A549 (cell line): ENCODE measurements at regions not wholly inside any gene's neighbourhood (a gene's known extent, or its start where the extent isn't known, plus 50 kb on each side); places are given as distances from the start of the nearest gene placed in this dataset.

Experiments
- ATAC-seq, 2 experiments: fragments of 200-7000 bp in 1 of 2; fragments of >200 bp in 1 of 2; cut with Nextera tagmentation in 1 of 2; cut with Tn5 transposase in 1 of 2; 3 replicates each; pipeline versions ENCODE4 v1.8.0 to v1.9.1; 2018 to 2020; ENCODE audit warnings: mild to moderate bottlenecking in 1 of 2, moderate library complexity in 1 of 2
- CTCF ChIA-PET: fragments of 300-600 bp; sonication (Branson Sonifier 250); formaldehyde crosslinking; extraction: SDS; loops from one replicate; lab custom pipeline; 2021; ENCODE audit warnings: antibody characterized with exemption, inconsistent platforms; lab: Yijun Ruan, JAX
- POLR2A ChIA-PET: fragments of 350-600 bp; formaldehyde crosslinking; extraction: SDS; loops from one replicate; lab custom pipeline; 2021; ENCODE audit warnings: antibody characterized with exemption, inconsistent platforms; lab: Yijun Ruan, JAX
- DNase-seq, 2 experiments: peaks; one replicate each; pipeline versions ENCODE4 v3.0.0 to v3.0.0-alpha.2; 2011 to 2016; ENCODE audit warnings: low read depth in 1 of 2, low spot score in 1 of 2
- FAIRE-seq: peaks from 2 replicates; lab custom pipeline; 2011; peaks lifted over from hg19 to GRCh38; lab: Jason Lieb, UNC
- H3K27ac ChIP-seq, 2 experiments: fragments of >200 bp; sonication (Bioruptor Twin); formaldehyde crosslinking; 3 replicates each; pipeline ENCODE4 v1.5.1; 2016 to 2017
- H3K4me1 ChIP-seq: fragments of >200 bp; sonication (Bioruptor Twin); formaldehyde crosslinking; 3 replicates; pipeline ENCODE4 v1.6.1; 2016
- H3K4me2 ChIP-seq: fragments of >200 bp; sonication (Bioruptor Twin); formaldehyde crosslinking; 3 replicates; pipeline ENCODE4 v1.6.1; 2016
- H3K4me3 ChIP-seq: fragments of >200 bp; sonication (Bioruptor Twin); formaldehyde crosslinking; 3 replicates; pipeline ENCODE4 v1.5.1; 2016
- H3K9me3 ChIP-seq: fragments of >200 bp; sonication (Bioruptor Twin); formaldehyde crosslinking; 3 replicates; pipeline ENCODE4 v1.6.1; 2016
- CBX2 ChIP-seq: fragments of 200-600 bp; sonication (generic); IDR thresholded peaks from 2 replicates; pipeline ENCODE4 v1.6.1; 2016; ENCODE audit warnings: low read depth, mild to moderate bottlenecking, borderline replicate concordance
- CBX8 ChIP-seq: fragments of 200-600 bp; sonication (generic); IDR thresholded peaks from 2 replicates; pipeline ENCODE4 v1.6.1; 2016
- CEBPB ChIP-seq, 2 experiments: fragments of >200 bp in 1 of 2; sonication (Bioruptor Twin) in 1 of 2; formaldehyde crosslinking in 1 of 2; IDR thresholded peaks; 2 replicates each; pipeline ENCODE4 v1.6.1; 2012 to 2016
- CHD2 ChIP-seq: fragments of 150-350 bp; IDR thresholded peaks from 2 replicates; pipeline ENCODE4 v1.6.1; 2014; ENCODE audit warnings: low read length; ENCODE audit not compliant: partially characterized antibody
- ESRRA ChIP-seq: fragments of 150-350 bp; IDR thresholded peaks from 2 replicates; pipeline ENCODE4 v1.6.1; 2014; ENCODE audit warnings: mild to moderate bottlenecking, low read length, borderline replicate concordance
- GATA3 ChIP-seq: IDR thresholded peaks from 2 replicates; pipeline ENCODE4 v1.6.1; 2012; ENCODE audit warnings: borderline replicate concordance
- HDAC2 ChIP-seq: fragments of 200-600 bp; sonication (generic); IDR thresholded peaks from 2 replicates; pipeline ENCODE4 v1.6.1; 2016
- JUN ChIP-seq, 2 experiments: fragments of >200 bp; sonication (Bioruptor Twin); formaldehyde crosslinking; IDR thresholded peaks; 2 replicates in 1 of 2; 3 replicates in 1 of 2; pipeline ENCODE4 v1.6.1; 2016 to 2017
- JUNB ChIP-seq: fragments of >200 bp; sonication (Bioruptor Twin); formaldehyde crosslinking; IDR thresholded peaks from 2 replicates; pipeline ENCODE4 v1.6.1; 2016
- MAFK ChIP-seq: fragments of 450-650 bp; IDR thresholded peaks from 2 replicates; pipeline ENCODE4 v1.6.1; 2014; ENCODE audit not compliant: partially characterized antibody
- MYC ChIP-seq: IDR thresholded peaks from 2 replicates; pipeline ENCODE4 v1.6.1; 2012; ENCODE audit warnings: mild to moderate bottlenecking, inconsistent platforms, low read length, improper control_type of control experiment, borderline replicate concordance
- NFE2L2 ChIP-seq: fragments of 150-350 bp; conservative IDR thresholded peaks from 2 replicates; pipeline ENCODE4 v1.6.1; 2014; ENCODE audit warnings: low read length
- PHF8 ChIP-seq: fragments of 200-600 bp; sonication (generic); IDR thresholded peaks from 2 replicates; pipeline ENCODE4 v1.6.1; 2016; ENCODE audit warnings: low read depth, mild to moderate bottlenecking, antibody characterized with exemption, moderate library complexity, borderline replicate concordance
- POLR2A ChIP-seq: IDR thresholded peaks from 2 replicates; pipeline ENCODE4 v1.6.1; 2012; ENCODE audit warnings: mild to moderate bottlenecking, low read length
- RFX5 ChIP-seq: fragments of 450-650 bp; IDR thresholded peaks from 2 replicates; pipeline ENCODE4 v1.7.1; 2014; ENCODE audit warnings: antibody characterized with exemption, mild to moderate bottlenecking, moderate library complexity
- RNF2 ChIP-seq: fragments of 200-600 bp; sonication (generic); IDR thresholded peaks from 2 replicates; pipeline ENCODE4 v1.6.1; 2016; ENCODE audit warnings: low read depth, mild to moderate bottlenecking, antibody characterized with exemption, moderate library complexity, borderline replicate concordance
- ZFP36 ChIP-seq: fragments of 450-650 bp; IDR thresholded peaks from 2 replicates; pipeline ENCODE4 v1.6.1; 2014; ENCODE audit warnings: borderline replicate concordance; ENCODE audit not compliant: partially characterized antibody
- ZSCAN20 ChIP-seq: fragments of 250-450 bp; sonication (Bioruptor Pico); IDR thresholded peaks from 2 replicates; pipeline ENCODE4 v1.8.0; 2022; ENCODE audit warnings: mild to moderate bottlenecking, moderate library complexity
- WGBS: methylation state at CpG from one replicate; pipeline ENCODE4 v1.1.6; 2017; ENCODE audit errors: missing lambda C conversion rate; 5-methylcytosine and 5-hydroxymethylcytosine counted together
- TF ChIP-seq, protein P1 (sequence below): fragments of 250-450 bp; sonication (Bioruptor Pico); IDR thresholded peaks from 2 replicates; pipeline ENCODE4 v1.5.0; 2021; ENCODE audit warnings: mild to moderate bottlenecking, moderate library complexity, borderline replicate concordance
- TF ChIP-seq, protein P2 (sequence below): fragments of >200 bp; sonication (Bioruptor Twin); formaldehyde crosslinking; IDR thresholded peaks from 3 replicates; pipeline ENCODE4 v1.6.1; 2016

DNA sequence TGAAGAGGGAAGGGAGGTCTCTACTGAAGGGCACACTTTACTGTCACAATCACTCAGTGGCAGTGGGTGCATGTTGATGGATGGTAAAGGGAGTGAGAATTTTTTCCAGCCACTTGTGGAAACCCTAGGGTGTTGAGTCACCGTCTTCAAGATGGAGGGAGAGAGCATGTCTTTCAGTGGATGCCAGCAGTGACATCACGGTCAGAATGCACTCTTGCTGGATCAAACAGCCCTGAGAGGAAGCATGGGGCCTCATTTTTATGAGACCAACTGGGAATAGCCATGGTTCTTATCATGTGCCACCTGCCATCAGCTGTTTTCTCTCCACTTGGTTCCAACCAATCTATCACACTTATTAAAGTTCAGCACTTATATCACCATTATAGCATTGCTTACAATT, 182.5 kb downstream of the KCNRG start (continued):
- TF ChIP-seq RFX5 (no peak), JUN (IDR thresholded peaks at IDR 0.05) (no peak), RNF2 (no peak), ESRRA (no peak), POLR2A (no peak), CEBPB (IDR thresholded peaks at IDR 0.05) (no peak)
- TF ChIP-seq, protein P1, sequence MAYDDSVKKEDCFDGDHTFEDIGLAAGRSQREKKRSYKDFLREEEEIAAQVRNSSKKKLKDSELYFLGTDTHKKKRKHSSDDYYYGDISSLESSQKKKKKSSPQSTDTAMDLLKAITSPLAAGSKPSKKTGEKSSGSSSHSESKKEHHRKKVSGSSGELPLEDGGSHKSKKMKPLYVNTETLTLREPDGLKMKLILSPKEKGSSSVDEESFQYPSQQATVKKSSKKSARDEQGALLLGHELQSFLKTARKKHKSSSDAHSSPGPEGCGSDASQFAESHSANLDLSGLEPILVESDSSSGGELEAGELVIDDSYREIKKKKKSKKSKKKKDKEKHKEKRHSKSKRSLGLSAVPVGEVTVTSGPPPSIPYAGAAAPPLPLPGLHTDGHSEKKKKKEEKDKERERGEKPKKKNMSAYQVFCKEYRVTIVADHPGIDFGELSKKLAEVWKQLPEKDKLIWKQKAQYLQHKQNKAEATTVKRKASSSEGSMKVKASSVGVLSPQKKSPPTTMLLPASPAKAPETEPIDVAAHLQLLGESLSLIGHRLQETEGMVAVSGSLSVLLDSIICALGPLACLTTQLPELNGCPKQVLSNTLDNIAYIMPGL (CRISPR knock-in tag) = no peak

DNA sequence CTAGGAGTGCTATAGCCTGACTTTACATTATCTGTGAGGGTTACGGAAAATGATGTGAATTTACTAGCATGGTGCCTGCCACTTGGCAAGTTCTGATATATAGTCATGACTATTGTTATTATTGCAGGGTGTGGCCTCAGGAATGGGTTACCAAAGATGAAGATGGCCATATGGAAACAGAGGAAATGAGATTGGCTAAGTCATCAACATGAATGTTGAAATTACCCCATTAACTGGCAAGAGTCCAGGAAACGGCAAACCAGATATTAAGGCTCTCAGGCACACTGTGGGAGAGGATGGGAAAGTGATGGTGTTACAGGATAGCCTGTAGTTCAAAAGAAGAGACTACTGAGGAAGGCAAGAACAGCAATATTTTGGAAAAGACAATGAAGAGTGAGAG, 183.3 kb downstream of the KCNRG start:
- ChIA-PET CTCF (interaction anchor here (0.6 to 1.0 kb wide), 4 partner anchors 10 to 330 kb away, joined by 3 to 4 read pairs (median 3); no protein-coding TSS in a partner anchor), POLR2A (no interaction called here)
- no peak for DNase-seq
- ATAC-seq = no peak
- H3K27ac ChIP-seq = no peak overlapping the region
- no peak for FAIRE-seq
- WGBS = 74% methylated on average over 2 of the region's 2 CpGs
- H3K4me3 ChIP-seq = no peak overlapping the region
- TF ChIP-seq ZFP36 (no peak), CEBPB (IDR thresholded peaks at IDR 0.05) (no peak), PHF8 (no peak)
- TF ChIP-seq, protein P2, sequence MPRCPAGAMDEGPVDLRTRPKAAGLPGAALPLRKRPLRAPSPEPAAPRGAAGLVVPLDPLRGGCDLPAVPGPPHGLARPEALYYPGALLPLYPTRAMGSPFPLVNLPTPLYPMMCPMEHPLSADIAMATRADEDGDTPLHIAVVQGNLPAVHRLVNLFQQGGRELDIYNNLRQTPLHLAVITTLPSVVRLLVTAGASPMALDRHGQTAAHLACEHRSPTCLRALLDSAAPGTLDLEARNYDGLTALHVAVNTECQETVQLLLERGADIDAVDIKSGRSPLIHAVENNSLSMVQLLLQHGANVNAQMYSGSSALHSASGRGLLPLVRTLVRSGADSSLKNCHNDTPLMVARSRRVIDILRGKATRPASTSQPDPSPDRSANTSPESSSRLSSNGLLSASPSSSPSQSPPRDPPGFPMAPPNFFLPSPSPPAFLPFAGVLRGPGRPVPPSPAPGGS = no peak
- no peaks in the 10 kb centered on the region for H3K9me3 ChIP-seq
- H3K4me2 ChIP-seq = no peak overlapping the region
- H3K4me1 ChIP-seq = no peaks in the 10 kb centered on the region

DNA sequence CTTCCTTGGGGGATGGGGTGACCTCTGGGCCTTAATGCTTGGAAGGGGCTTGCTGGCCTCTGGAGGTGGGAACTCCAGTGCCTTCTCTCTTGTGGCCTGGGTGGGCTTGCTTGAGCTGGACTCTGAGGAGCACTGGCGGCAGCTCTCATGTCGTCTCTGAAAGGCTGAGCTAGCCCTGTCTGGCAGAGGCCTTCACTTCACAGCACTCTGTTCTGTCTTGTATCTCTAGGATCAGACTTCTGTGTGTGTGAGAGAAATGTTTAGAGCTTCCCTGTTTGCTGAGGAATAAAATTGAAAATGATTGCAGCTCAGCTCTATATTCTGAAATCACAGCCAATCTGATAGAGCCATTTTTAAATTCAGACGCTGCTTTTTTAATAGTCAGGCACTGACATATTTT, 185.3 kb downstream of the KCNRG start:
- DNase-seq = no peak
- WGBS = 96% methylated on average over 1 of the region's 3 CpGs
- H3K4me1 ChIP-seq = no peaks in the 10 kb centered on the region
- no peaks in the 10 kb centered on the region for H3K9me3 ChIP-seq
- H3K4me3 ChIP-seq = no peak overlapping the region
- no peak for FAIRE-seq
- ATAC-seq = no peak
- no peak overlapping the region for H3K27ac ChIP-seq
- no peak overlapping the region for H3K4me2 ChIP-seq
- ChIA-PET POLR2A (no interaction called here), CTCF (interaction anchor here (0.8 to 1.0 kb wide), 2 partner anchors 14 to 111 kb away, joined by 3 read pairs; no protein-coding TSS in a partner anchor)
- TF ChIP-seq CBX8 (no peak), CBX2 (no peak), POLR2A (no peak), ZSCAN20 (no peak), CHD2 (no peak), MYC (no peak), HDAC2 (no peak), MAFK (no peak), JUNB (no peak), GATA3 (no peak), RFX5 (no peak)

DNA sequence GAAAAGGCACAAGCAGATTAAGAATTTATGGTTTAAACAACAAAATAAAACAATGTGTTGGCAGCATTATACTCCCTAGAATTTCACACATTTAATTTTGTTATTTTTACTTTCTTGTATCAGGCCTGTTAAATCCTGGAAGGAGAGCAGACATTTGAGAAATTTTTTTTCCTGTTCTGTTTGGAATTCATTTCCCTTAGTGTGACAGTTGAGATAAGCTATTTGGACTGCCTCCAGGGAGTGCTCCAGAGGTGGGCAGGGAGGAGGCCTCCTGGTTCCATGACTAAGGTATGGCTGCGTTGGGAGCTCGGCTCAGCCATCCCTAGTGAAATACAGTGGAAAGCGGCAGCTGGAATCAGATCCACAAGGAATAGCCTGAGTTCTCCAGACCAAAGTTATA, 185.7 kb downstream of the KCNRG start:
- DNase-seq (no peak), FAIRE-seq (no peak), ATAC-seq (no peak)
- Histone ChIP-seq H3K27ac (no peak overlapping the region), H3K4me2 (no peak overlapping the region), H3K4me3 (no peak overlapping the region), H3K4me1 (no peaks in the 10 kb centered on the region), H3K9me3 (no peaks in the 10 kb centered on the region)
- TF ChIP-seq RNF2 (no peak), CBX2 (no peak), PHF8 (no peak), JUNB (no peak), NFE2L2 (no peak)
- ChIA-PET POLR2A (no interaction called here), CTCF (interaction anchor here (0.8 to 1.3 kb wide), 2 partner anchors 25 to 111 kb away, joined by 3 read pairs; no protein-coding TSS in a partner anchor)
- WGBS = 94% methylated on average over 3 of the region's 3 CpGs
